ENCODE measurements at regions not wholly inside any gene's neighbourhood (a gene's known extent, or its start where the extent isn't known, plus 50 kb on each side); places are given as distances from the start of the nearest gene placed in this dataset.

GRCh38 chr6:78578430-78578829, 288.9 kb upstream of the IRAK1BP1 start:
- TF ChIP-seq CTCF (IDR thresholded peaks at IDR 0.05; ENCODE audit: low read depth, low read length) (no peak), EZH2phosphoT487 (IDR thresholded peaks at IDR 0.05; ENCODE audit: low read depth) (no peak)
- Histone ChIP-seq H3K4me1 (ENCODE audit: low read length) (peaks cover 9% of the 10 kb centered on the region), H3K36me3 (replicated peaks; ENCODE audit: low read depth, low read length) (no peaks in the 10 kb centered on the region), H3K9me3 (ENCODE audit: insufficient read depth, low read length) (no peaks in the 10 kb centered on the region), H3K27ac (ENCODE audit: low read length) (no peak overlapping the region), H3K9ac (ENCODE audit: low read length) (no peak overlapping the region), H4K20me1 (ENCODE audit: insufficient read depth, low read length) (no peaks in the 10 kb centered on the region), H3K79me2 (ENCODE audit: low read length) (no peaks in the 10 kb centered on the region), H2AFZ (ENCODE audit: low read depth, low read length) (no peak overlapping the region), H3K27me3 (ENCODE audit: low read depth, low read length) (no peaks in the 10 kb centered on the region), H3K4me2 (ENCODE audit: low read length) (no peak overlapping the region), H3K4me3 (ENCODE audit: low read length) (no peak overlapping the region)

- no peaks in the 10 kb centered on the region for H3K27me3 ChIP-seq (ENCODE audit: low read depth, low read length)
- H3K27ac ChIP-seq (ENCODE audit: low read length), result no peak overlapping the region
- no peaks in the 10 kb centered on the region for H3K79me2 ChIP-seq (ENCODE audit: low read length)
- H2AFZ ChIP-seq (ENCODE audit: low read depth, low read length), result no peak overlapping the region
- H3K4me2 ChIP-seq (ENCODE audit: low read length), result no peak overlapping the region
- no peak overlapping the region for H3K4me3 ChIP-seq (ENCODE audit: low read length)
- peaks cover 9% of the 10 kb centered on the region for H3K4me1 ChIP-seq (ENCODE audit: low read length)
- H3K9me3 ChIP-seq (ENCODE audit: insufficient read depth, low read length), result no peaks in the 10 kb centered on the region
- no peaks in the 10 kb centered on the region for H3K36me3 ChIP-seq (replicated peaks; ENCODE audit: low read depth, low read length)
- TF ChIP-seq CTCF (IDR thresholded peaks at IDR 0.05; ENCODE audit: low read depth, low read length), result no peak
- no peak for TF ChIP-seq EZH2phosphoT487 (IDR thresholded peaks at IDR 0.05; ENCODE audit: low read depth)
- H4K20me1 ChIP-seq (ENCODE audit: insufficient read depth, low read length), result no peaks in the 10 kb centered on the region
- H3K9ac ChIP-seq (ENCODE audit: low read length), result no peak overlapping the region
Observed at GRCh38 chr6:78580923-78581322, 286.4 kb upstream of the IRAK1BP1 start.

DNA sequence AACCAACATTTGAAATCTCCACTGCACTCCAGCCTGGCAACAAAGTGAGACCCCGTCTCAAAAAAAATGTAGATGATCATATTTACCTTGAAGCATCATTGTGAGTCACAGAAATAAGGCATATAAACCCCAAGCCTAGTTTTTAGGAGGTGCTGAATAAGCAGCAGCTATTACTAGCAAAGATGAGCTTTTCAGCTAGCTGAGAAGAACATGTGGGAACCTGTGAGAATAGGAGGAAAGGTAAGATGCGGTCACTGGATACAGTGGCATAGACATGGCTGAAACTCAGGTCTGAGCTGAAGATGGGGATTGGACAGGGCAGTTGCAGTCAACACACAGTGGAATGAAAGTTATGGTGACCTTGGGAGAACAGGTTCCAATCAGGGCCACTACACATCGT, 284.3 kb upstream of the IRAK1BP1 start:
- H3K9me3 ChIP-seq (ENCODE audit: insufficient read depth, low read length), result no peaks in the 10 kb centered on the region
- H3K4me3 ChIP-seq (ENCODE audit: low read length), result no peak overlapping the region
- no peaks in the 10 kb centered on the region for H4K20me1 ChIP-seq (ENCODE audit: insufficient read depth, low read length)
- no peak overlapping the region for H3K4me2 ChIP-seq (ENCODE audit: low read length)
- no peaks in the 10 kb centered on the region for H3K36me3 ChIP-seq (replicated peaks; ENCODE audit: low read depth, low read length)
- H3K9ac ChIP-seq (ENCODE audit: low read length), result no peak overlapping the region
- H3K27ac ChIP-seq (ENCODE audit: low read length), result no peak overlapping the region
- no peak overlapping the region for H2AFZ ChIP-seq (ENCODE audit: low read depth, low read length)
- no peaks in the 10 kb centered on the region for H3K79me2 ChIP-seq (ENCODE audit: low read length)
- no peaks in the 10 kb centered on the region for H3K27me3 ChIP-seq (ENCODE audit: low read depth, low read length)
- TF ChIP-seq EZH2phosphoT487 (IDR thresholded peaks at IDR 0.05; ENCODE audit: low read depth), result no peak
- TF ChIP-seq CTCF (IDR thresholded peaks at IDR 0.05; ENCODE audit: low read depth, low read length), result no peak
- peaks cover 9% of the 10 kb centered on the region for H3K4me1 ChIP-seq (ENCODE audit: low read length)

DNA sequence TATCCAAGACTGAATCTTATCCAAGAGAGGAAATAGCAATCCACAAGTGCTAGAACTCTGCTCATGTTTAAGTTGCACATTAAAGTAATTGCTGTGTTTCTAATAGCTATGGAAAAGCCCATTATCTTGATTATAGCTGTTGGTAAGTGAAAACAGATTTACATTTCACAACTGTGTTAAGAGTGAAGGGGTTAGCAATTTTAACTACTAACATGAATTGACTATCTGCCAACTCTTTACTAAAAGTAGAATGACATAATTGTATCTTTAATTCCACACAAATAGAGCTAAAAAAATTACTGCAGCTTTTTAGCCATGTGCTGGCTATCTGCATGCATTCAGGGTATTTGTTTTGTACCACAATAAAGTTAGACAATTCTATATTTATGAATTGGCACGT, 277.9 kb upstream of the IRAK1BP1 start:
- no peak overlapping the region for H3K27ac ChIP-seq (ENCODE audit: low read length)
- H3K27me3 ChIP-seq (ENCODE audit: low read depth, low read length), result no peaks in the 10 kb centered on the region
- no peaks in the 10 kb centered on the region for H3K79me2 ChIP-seq (ENCODE audit: low read length)
- TF ChIP-seq CTCF (IDR thresholded peaks at IDR 0.05; ENCODE audit: low read depth, low read length) (no peak), EZH2phosphoT487 (IDR thresholded peaks at IDR 0.05; ENCODE audit: low read depth) (no peak)
- no peak overlapping the region for H3K4me3 ChIP-seq (ENCODE audit: low read length)
- no peaks in the 10 kb centered on the region for H3K36me3 ChIP-seq (replicated peaks; ENCODE audit: low read depth, low read length)
- no peaks in the 10 kb centered on the region for H3K9me3 ChIP-seq (ENCODE audit: insufficient read depth, low read length)
- H3K4me2 ChIP-seq (ENCODE audit: low read length), result no peak overlapping the region
- H4K20me1 ChIP-seq (ENCODE audit: insufficient read depth, low read length), result no peaks in the 10 kb centered on the region
- no peaks in the 10 kb centered on the region for H3K4me1 ChIP-seq (ENCODE audit: low read length)
- no peak overlapping the region for H2AFZ ChIP-seq (ENCODE audit: low read depth, low read length)
- no peak overlapping the region for H3K9ac ChIP-seq (ENCODE audit: low read length)
